OCI-LY1 (cell line): ENCODE measurements at regions not wholly inside any gene's neighbourhood (a gene's known extent, or its start where the extent isn't known, plus 50 kb on each side); places are given as distances from the start of the nearest gene placed in this dataset.

Experiments used
- H2AFZ ChIP-seq: fragments of 200-600 bp; sonication (generic), shearing (Covaris generic); 2 replicates; pipeline ENCODE4 v1.6.0; 2014; ENCODE audit warnings: antibody characterized with exemption, mild to moderate bottlenecking, low read length
- H3F3A ChIP-seq: fragments of 200-600 bp; sonication (generic), shearing (Covaris generic); 2 replicates; pipeline ENCODE4 v1.6.0; 2014; ENCODE audit warnings: mild to moderate bottlenecking, antibody characterized with exemption, low read length, moderate library complexity; ENCODE audit not compliant: insufficient read depth
- H3K27ac ChIP-seq: fragments of 200-600 bp; sonication (generic); 2 replicates; pipeline ENCODE4 v1.5.1; 2014; ENCODE audit warnings: low read length, mixed run types, mild to moderate bottlenecking, low read depth; ENCODE audit not compliant: poor library complexity, severe bottlenecking
- H3K27me3 ChIP-seq: fragments of 200-600 bp; sonication (generic); 2 replicates; pipeline ENCODE4 v1.6.0; 2014; ENCODE audit warnings: antibody characterized with exemption, mild to moderate bottlenecking, low read length, moderate library complexity; ENCODE audit not compliant: insufficient read depth
- H3K36me3 ChIP-seq: fragments of 200-600 bp; sonication (generic); 2 replicates; pipeline ENCODE4 v1.6.1; 2014; ENCODE audit warnings: mild to moderate bottlenecking, antibody characterized with exemption, low read length, moderate library complexity, mixed read lengths; ENCODE audit not compliant: insufficient read depth
- H3K4me1 ChIP-seq: fragments of 200-600 bp; sonication (generic); 2 replicates; pipeline ENCODE4 v1.5.1; 2014; ENCODE audit warnings: mild to moderate bottlenecking, low read length, moderate library complexity; ENCODE audit not compliant: insufficient read depth, severe bottlenecking
- H3K4me2 ChIP-seq: fragments of 200-600 bp; sonication (generic), shearing (Covaris generic); 2 replicates; pipeline ENCODE4 v1.6.1; 2014; ENCODE audit warnings: low read length
- H3K4me3 ChIP-seq: fragments of 200-600 bp; sonication (generic); 2 replicates; pipeline ENCODE4 v1.5.1; 2014; ENCODE audit warnings: low read length, low read depth, mild to moderate bottlenecking, mixed read lengths; ENCODE audit not compliant: poor library complexity, severe bottlenecking
- H3K79me2 ChIP-seq: fragments of 200-600 bp; shearing (Covaris generic); 2 replicates; pipeline ENCODE4 v1.6.1; 2016; ENCODE audit warnings: mixed run types, low read length, mixed read lengths; ENCODE audit not compliant: insufficient read depth
- H3K9ac ChIP-seq: fragments of 200-600 bp; sonication (generic), shearing (Covaris generic); 2 replicates; pipeline ENCODE4 v1.6.1; 2014; ENCODE audit warnings: mild to moderate bottlenecking, low read length, mixed read lengths
- H3K9me2 ChIP-seq: fragments of 200-600 bp; sonication (generic), shearing (Covaris generic); 2 replicates; pipeline ENCODE4 v1.6.1; 2014; ENCODE audit warnings: low read depth, mild to moderate bottlenecking, low read length, mixed read lengths
- H3K9me3 ChIP-seq: fragments of 200-600 bp; shearing (Covaris generic); 2 replicates; pipeline ENCODE4 v1.6.1; 2014; ENCODE audit warnings: low read length, mixed read lengths
- H4K20me1 ChIP-seq: fragments of 200-600 bp; sonication (generic), shearing (Covaris generic); 2 replicates; pipeline ENCODE4 v1.6.0; 2016; ENCODE audit warnings: mild to moderate bottlenecking, low read length; ENCODE audit not compliant: insufficient read depth
- EZH2 ChIP-seq: fragments of 200-600 bp; sonication (generic), shearing (Covaris generic); IDR thresholded peaks from 2 replicates; pipeline ENCODE4 v1.8.0; 2017; ENCODE audit warnings: borderline replicate concordance, mixed run types, mild to moderate bottlenecking, antibody characterized with exemption, low read length, moderate library complexity, mixed read lengths
- TF ChIP-seq, protein P1 (sequence below): fragments of 200-600 bp; sonication (generic), shearing (Covaris generic); IDR thresholded peaks from 2 replicates; pipeline ENCODE4 v1.5.1; 2017; ENCODE audit warnings: mild to moderate bottlenecking, antibody characterized with exemption, low read length, moderate library complexity, mixed read lengths

DNA sequence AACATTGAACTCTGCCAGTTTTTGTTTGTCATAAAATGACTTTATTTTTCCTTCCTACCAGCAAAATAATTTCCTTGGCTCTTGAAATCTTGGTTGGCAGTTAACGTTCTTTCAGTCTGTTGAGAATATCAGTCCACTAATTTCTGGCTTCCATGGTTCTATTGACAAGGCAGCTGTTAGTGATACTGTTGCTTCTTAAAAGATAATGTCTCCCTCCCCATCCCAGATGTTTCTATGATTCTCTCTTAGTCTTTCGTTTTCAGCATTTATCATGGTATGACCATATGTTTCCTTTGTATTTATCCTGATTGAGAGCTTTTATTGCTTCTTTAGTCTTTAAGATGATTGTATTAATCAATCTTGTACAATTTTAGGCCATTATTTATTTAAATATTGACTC lies 81.1 kb upstream of the STK26 start:
- Histone ChIP-seq H3K4me1 (no peaks in the 10 kb centered on the region), H3K27me3 (no peaks in the 10 kb centered on the region), H3K9me2 (no peaks in the 10 kb centered on the region), H4K20me1 (no peaks in the 10 kb centered on the region), H3K9ac (no peak overlapping the region), H3K4me3 (no peak overlapping the region), H3F3A (no peaks in the 10 kb centered on the region), H3K4me2 (no peak overlapping the region), H3K79me2 (no peaks in the 10 kb centered on the region), H3K27ac (no peak overlapping the region), H3K9me3 (no peaks in the 10 kb centered on the region), H2AFZ (no peak overlapping the region), H3K36me3 (no peaks in the 10 kb centered on the region)
- TF ChIP-seq, protein P1, sequence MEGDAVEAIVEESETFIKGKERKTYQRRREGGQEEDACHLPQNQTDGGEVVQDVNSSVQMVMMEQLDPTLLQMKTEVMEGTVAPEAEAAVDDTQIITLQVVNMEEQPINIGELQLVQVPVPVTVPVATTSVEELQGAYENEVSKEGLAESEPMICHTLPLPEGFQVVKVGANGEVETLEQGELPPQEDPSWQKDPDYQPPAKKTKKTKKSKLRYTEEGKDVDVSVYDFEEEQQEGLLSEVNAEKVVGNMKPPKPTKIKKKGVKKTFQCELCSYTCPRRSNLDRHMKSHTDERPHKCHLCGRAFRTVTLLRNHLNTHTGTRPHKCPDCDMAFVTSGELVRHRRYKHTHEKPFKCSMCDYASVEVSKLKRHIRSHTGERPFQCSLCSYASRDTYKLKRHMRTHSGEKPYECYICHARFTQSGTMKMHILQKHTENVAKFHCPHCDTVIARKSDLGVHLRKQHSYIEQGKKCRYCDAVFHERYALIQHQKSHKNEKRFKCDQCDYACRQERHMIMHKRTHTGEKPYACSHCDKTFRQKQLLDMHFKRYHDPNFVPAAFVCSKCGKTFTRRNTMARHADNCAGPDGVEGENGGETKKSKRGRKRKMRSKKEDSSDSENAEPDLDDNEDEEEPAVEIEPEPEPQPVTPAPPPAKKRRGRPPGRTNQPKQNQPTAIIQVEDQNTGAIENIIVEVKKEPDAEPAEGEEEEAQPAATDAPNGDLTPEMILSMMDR, result no peak
- TF ChIP-seq EZH2, result no peak

DNA sequence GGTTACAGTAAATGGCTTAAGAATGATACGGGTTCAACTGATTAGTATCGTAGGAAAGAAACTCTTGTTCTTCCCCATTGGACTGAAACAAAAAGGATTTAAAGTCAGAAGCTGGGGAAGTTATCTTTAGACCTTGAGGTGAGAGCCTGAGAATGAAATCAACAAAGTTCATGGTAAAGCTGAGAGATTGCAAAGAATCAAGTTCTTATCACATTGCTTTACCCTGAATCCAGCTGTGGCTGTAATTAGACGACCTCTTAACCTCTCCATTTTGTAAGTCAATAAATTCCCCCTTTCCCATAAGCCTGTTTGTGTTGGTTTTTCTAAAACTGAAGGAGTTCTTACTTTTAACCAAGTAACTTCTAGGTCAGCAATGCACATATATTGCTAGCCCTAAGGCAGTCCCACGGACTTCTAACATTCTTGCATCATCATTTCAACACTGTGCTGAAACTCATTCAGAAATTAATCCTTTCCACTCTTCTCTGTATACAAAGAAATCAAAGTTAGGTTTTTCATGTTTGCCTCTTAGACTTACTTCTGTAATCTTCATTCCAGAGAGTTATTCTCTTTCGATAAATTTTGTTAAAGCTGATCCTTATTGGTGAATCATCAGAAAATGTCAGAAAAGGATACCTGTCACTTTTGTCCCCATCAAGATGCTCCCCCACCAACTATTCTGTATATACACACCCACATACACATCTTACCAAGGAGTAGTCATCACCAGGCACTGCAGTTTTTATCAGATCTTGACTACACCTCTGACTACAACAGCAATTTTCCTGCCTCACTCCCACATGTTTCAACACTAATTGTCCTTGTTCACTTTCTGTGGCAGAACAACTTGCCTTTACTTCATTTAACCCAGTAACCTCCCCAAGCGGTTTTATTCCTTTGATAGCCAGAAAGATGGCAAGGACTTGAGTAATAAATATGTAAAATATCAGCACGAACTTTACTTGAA lies 77.9 kb upstream of the STK26 start:
- Histone ChIP-seq H2AFZ (no peak overlapping the region), H3K36me3 (no peaks in the 10 kb centered on the region), H3K9me3 (no peaks in the 10 kb centered on the region), H3K27ac (no peak overlapping the region), H3K4me3 (no peak overlapping the region), H3K79me2 (no peaks in the 10 kb centered on the region), H3K27me3 (no peaks in the 10 kb centered on the region), H3K4me1 (no peaks in the 10 kb centered on the region), H3K9ac (no peak overlapping the region), H3F3A (no peaks in the 10 kb centered on the region), H3K4me2 (no peak overlapping the region), H3K9me2 (no peaks in the 10 kb centered on the region), H4K20me1 (no peaks in the 10 kb centered on the region)
- TF ChIP-seq EZH2, result no peak
- TF ChIP-seq, protein P1, result no peak

DNA sequence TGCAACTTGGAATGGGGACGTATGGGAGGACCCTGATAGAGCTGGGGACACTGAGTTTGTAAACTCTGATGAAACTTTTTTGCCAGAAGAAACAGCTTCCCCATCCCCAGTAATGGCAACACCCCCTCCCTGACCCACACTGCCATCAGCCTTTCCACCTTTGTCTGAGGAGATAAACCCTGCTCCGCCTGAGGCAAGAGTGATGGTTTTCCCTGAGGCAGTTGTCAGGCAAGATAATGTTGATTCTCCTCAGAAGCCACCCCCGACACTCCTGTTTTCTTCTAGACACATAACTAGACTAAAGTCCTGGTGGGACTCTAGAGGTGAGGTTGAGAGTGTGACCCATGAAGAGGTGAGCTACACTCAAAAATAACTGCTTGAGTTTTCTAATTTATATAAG lies 71.9 kb upstream of the STK26 start:
- Histone ChIP-seq H3K9me2 (no peaks in the 10 kb centered on the region), H3K4me1 (no peaks in the 10 kb centered on the region)
- TF ChIP-seq, protein P1, result no peak
- no peak for TF ChIP-seq EZH2

More for the DNA sequence above, 71.9 kb upstream of the STK26 start:
- Histone ChIP-seq H3K79me2 (no peaks in the 10 kb centered on the region), H4K20me1 (no peaks in the 10 kb centered on the region), H3K4me2 (no peak overlapping the region), H3K9ac (no peak overlapping the region), H3K36me3 (no peaks in the 10 kb centered on the region), H3K9me3 (no peaks in the 10 kb centered on the region), H3K4me3 (no peak overlapping the region), H3K27me3 (no peaks in the 10 kb centered on the region), H2AFZ (no peak overlapping the region), H3K27ac (no peak overlapping the region), H3F3A (no peaks in the 10 kb centered on the region)
